MV-4-11 (cell line): ENCODE measurements at regions not wholly inside any gene's neighbourhood (a gene's known extent, or its start where the extent isn't known, plus 50 kb on each side); places are given as distances from the start of the nearest gene placed in this dataset.

Source experiments
- DNase-seq: peaks from one replicate; lab custom pipeline; 2025; lab: John Stamatoyannopoulos, UW

DNA sequence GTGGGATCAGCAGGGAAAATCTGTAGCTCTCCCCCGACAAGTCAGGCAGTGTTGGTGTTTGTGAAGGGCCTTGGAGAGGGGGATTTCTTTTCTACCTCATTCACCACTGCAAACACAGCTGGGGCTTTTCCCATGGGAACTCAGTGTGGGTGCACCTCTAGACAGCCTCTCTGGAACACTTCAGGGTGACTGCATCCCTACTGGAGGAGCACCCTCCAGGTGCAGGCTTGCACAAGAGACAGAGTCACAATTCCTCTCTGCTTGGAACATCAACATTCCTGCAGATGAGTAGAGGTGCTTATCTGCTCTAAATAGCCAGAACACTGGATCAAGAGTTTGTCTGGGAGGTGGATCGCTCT, 72.7 kb upstream of the AKAP13 start:
- DNase-seq = no peak

DNA sequence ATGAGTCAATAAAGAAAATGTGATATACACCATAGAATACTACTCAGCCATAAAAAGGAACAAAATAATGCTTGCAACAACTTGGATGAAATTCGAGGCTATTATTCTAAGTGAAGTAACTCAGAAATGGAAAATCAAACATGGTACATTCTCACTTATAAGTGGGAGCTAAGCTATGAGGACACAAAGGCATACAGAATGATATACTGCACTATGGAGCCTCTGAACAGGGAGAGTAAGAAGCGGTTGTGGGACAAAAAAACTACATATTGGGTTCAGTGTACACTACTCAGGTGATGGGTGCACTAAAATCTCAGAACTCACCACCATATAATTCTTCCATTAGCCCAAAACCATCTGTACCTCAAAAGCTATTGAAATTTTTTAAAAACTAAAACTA, 68.8 kb upstream of the AKAP13 start:
- no peak for DNase-seq

DNA sequence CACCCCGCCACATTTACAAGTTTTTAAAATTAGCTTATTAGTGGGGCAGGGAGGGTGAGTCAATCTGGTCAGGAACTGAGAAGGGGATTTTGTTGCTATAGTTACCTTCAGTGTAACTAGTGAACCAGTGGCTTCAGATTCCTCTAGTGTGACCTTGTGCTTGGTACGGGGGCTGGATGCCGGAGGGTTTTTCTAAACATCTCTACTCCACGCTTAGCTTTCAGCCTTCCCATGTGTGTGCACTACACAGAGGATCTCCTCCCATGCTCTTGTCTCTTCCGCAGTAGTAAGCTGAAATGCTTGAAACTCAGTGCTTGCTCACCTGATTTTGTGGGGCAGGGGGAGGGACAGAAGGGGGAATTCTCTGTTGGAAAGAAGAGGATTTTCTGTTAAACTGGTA, 67.9 kb upstream of the AKAP13 start:
- DNase-seq = peak; percentile 12

DNA sequence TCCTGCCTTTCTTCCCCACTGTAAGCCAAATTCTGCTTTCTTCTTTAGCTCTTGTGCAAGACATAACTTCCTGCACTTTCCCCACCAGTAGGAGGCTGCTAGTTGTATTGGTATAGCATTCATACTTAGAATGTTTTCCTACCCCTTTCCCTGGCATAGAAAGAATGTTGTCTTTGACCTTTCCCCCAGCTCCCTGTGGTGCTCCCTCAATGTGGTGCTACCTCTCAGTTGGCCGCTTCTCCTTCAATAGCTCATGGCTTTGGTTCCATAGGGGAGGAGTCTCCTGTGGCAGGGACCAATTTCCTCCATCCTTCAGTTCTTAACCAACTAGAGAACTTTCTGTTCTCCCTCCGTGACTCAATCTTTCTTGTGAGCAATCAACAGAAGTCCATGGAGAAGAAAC, 67.5 kb upstream of the AKAP13 start:
- DNase-seq = peak; percentile 60

DNA sequence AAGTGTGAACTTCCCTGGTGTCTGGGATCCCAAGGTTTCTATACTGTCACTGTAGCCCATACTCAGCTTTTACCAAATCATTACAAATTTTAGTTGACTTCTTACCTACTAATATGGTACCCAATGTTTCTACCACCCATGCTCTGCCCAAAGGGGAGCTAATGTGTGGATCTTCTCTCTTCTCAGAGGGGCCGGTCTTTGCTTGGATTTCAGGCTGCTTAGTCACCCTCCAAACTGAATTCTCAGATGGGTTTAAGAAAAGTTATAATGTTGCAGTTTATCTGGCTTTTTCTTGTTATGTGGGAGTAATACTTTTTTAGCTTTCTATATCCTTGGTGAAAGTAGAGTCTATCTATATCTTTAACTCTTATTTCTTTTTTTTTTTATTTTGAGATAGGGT, 67.1 kb upstream of the AKAP13 start:
- DNase-seq = no peak

DNA sequence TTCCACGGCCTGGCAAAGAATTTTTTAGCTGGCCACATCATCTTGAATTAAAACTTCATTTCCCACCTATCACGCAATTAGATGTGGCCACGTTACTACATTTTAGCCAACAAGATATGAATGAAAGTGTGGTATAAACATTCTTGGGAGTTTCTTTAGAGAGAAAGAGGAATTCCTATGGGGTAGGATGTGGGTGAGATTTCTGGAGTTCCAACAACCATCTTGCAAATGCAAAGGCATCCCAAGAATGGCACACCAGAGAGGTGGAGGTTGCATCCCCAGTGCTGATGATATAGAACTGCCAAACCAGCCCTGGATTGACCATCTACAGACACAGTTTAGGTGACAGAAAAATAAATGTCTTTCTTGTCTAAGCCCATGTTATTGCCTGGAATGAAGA, 66.3 kb upstream of the AKAP13 start:
- no peak for DNase-seq

DNA sequence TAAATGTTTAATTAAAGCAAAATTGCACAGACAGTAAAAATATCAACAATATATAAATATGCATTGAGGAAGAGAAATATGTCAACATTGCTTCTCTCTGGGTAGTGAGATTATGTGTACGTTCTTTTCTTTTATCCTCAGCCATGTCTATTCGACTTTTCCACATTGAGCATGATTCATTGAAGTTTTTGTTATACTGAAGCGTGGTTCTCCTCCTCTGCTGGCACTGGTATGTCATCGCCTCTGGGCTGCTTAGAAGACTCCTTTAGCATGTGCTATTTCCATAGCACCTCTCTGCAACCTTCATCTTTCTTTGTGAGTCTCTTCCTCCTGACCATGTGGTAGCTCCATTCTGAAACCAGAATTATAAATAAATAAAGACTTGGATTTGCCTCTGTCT, 65.8 kb upstream of the AKAP13 start:
- no peak for DNase-seq

DNA sequence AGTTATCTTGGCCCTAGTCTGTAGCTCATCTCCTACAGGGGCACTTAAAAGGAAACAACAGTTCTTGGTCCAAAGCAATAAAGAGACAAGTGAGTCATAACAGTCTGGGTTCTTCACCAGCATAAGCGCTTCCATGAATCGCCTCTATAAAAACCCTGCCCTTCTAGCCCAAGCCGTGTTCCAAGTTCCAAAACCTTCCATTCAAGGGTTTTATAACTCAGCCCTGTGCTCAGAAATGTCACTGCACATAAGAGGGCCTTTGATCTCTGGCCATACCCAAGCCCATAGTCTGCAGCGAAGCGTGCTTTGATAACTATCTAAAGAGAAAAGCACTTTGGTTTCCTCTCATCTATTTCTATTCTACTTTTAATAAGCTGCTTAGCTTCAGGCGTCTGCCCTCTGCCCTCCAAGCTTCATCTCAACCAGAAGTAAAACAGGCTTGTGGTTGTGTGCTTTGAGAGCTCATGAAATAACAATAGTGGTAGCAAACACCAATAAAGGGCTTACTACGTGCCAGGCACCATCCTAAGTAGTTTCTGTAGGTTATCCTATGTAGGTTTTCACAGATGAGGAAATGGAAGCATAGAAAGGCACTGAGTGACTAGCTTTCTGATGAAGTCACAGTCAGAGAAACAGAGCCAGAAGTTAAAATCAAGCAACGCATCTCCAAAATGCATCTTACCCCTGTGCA, 64.0 kb upstream of the AKAP13 start:
- DNase-seq = no peak

DNA sequence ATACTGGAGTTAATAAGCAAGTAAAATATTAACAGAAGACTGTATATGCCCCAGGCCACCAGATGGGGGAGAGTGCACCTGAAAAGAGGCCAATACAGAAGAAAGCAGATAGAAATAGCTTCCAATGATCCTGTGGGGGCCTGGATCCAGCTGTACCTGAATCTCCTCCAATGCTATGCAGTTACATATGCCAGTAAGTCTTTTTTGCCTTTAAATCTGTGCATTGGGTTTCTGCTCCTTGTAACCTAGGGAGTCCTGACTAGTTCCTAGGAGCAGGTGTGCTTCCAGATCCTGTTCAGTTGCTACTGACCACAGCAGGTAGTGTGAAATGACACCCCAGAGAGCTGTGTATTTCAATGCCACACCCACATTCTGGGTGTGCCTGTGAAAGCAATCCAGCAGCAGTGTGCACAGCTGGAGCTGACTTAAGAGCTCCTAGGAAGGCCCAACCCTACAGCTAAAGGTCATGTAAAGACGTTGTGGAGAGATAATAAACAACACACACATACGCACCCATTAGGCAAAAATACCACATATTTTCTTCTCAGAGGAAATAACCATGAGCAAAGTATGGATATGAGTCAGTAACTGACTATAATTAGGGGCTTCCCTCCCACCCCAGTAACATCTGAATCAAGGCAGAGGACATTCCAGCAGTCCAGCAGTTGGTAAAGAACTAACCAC, 62.2 kb upstream of the AKAP13 start:
- peak; percentile 71 for DNase-seq

DNA sequence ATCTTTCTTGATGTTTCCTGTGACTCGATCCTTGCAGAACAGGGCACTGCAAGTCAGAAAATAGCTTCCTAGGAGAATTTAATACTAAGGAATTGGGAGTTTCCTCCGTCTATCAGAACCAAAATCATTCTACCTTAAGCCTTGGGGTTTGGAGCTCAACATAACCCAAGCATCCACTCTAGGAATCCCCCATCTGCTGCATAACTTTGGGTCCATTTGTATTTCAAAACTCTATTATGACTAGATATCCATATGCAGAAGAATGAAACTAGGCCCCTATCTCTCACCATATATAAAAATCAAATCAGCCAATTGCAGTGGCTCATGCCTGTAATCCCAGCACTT, 61.7 kb upstream of the AKAP13 start:
- DNase-seq = no peak

DNA sequence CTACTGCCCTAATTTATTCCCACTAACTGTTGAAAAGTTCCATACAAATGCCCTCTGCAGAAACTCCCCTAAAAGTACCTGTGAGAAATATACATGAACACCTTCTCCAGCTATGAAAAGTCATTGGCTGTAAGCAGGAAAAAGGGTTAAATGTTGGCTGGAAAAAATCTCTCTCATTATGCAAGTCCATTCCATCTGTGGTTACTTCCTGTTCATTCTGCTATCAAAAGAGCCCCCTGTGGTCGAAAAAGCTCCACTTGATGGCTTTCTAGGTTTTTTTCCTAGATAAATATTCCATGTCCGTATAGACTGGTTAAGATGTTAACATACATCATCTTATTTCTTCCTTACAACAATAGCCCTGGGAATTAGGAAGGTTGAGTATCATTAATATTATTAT, 56.2 kb upstream of the AKAP13 start:
- peak; percentile 2 for DNase-seq

DNA sequence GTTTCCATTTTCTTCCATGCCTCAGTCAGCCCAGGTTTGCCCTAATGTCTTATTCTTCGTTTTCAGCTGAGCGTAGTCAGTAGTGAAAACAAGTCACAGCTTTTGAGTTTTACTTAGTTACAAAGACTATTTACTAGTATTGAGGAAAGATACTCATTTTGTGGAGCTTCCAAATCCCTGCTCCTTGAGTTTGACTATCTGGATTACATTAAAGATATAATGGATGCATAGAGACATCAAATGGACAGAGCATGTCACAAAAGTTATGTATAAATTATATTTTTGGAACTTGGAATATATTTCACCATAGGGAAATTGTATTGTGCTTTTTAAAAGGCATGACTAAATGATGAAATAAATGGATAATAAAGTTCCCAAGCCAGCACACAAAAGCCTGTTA, 54.6 kb upstream of the AKAP13 start:
- DNase-seq = no peak

DNA sequence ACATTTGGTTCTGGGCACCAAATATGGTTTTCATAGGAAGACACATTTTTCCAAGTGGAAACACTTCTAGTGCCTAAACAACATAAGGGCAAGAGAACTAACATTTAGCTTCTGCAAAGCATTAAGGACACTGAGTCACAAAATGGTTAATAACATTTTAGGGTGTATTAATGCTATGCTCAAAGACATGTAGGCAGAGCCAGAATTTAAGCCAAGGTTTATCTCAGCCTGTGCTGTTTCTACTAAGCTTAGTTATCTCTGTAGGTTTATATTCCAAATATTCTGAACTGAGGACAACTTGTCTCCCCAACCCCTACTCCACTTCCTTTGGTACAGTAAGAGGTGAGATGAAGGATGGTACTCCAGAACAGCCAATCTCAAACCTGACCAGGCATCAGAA, 54.1 kb upstream of the AKAP13 start:
- no peak for DNase-seq

DNA sequence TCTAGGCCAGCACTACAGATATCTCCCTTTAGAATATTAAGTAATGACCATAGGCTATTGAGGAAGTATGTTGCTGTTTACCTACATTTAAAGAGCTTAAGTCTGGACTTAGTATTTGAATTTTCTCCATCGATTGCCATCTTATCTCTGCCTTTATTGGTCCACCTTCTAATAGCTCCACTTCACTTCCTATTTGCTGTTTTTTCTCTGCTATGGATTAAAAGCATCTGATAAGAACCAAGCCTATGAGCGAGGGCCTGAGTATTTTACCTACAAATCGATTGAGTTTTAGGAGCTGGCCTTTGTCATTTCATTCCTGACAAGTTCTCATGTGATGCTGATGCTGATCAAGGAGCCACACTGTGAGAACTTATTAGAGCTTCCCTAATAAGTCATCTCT, 52.6 kb upstream of the AKAP13 start:
- no peak for DNase-seq

DNA sequence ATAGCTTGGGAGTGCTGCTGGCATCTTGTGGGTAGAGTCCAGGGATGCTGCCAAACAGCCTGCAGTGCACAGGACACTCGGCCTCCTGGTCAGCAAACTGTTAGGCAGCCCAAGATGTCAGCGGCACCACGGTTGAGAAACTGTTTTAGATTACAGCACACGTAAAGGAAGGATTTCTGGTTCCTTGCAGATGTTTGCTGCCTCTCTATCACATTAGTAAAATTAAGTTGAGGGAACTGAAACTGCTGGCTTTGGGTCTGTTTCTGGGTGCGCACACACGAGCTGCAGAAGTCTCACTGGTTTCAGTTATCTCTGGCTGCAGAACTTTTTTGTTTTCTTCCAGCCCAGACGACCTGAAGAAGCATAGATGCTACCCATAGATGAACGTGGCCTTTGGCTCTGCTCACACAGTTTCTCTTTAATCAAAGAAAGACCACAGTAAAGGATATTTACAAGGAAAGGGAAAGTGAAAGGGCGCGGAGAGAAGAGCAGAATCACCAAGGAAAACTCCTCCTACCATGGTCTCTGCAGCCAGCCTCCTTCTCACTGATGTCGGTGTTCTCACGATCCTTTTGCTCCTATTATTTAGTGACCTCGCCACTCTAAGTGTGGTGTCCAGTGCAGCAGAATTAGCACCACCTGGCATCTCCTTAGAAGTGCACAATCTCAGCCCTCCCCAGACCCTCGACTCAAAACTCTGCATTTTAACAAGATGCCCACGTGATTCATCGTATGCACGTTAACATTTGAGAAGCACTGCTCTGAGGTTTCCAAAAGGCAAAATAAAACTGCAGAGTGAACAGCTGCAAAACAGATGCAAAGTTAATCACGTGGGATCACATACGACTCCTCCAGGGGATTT, 50.6 kb upstream of the AKAP13 start:
- peak; percentile 91 for DNase-seq
